CD4-positive, alpha-beta T cell treated with Interleukin-17A for 1 hour (primary cell): ENCODE measurements at regions not wholly inside any gene's neighbourhood (a gene's known extent, or its start where the extent isn't known, plus 50 kb on each side); places are given as distances from the start of the nearest gene placed in this dataset.

Source experiments
- DNase-seq: peaks from one replicate; pipeline ENCODE4 v3.0.0-alpha.2; 2020

DNA sequence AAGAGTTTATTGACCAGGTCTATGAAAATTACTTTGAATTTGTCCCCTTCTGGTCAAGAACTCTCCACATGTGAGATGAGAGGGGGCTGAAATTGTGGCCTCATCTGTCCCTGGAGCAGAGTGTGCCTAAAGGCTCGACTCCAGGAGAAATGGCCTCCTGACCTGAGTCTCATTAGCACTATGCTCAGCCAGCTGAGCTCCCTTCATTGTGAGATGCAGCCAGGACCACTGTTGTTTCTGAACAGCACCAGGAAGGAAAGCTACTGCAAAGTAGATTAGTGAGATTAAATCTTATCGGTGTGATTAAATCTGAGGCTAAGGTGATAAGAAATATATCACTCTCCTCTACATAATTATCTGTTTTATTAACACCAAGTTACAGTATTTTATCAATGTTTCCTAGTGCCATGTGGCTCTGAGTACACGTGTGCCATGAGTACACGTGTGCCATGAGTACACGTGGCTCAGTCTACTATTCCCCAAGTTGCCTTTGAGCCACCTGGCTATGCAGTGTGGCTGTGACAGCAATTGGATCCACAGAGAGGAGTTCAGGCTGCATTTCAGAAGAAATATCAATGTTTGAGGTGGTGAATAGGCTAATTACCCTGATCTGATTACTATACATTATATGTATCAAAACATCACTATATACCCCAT, 126.9 kb downstream of the IPMK start:
- no peak for DNase-seq

DNA sequence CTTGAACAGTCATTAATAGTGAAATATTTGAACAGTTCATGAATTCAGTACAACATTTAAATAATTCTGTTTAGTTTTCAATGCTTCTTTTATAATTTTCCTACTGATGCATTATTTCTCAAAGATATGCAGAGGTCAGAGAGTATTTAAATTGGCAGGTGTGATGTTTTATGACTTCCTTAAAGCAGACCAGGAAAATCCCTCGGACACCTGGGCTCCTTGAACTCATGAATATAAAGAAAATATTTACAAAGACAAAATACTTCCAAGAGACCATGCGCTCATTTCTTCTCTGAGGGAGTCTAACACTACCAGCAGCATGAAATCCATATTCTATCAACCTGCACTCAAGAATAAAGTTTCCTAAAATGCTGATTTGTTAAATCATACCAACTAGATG, 127.6 kb downstream of the IPMK start:
- DNase-seq: no peak

DNA sequence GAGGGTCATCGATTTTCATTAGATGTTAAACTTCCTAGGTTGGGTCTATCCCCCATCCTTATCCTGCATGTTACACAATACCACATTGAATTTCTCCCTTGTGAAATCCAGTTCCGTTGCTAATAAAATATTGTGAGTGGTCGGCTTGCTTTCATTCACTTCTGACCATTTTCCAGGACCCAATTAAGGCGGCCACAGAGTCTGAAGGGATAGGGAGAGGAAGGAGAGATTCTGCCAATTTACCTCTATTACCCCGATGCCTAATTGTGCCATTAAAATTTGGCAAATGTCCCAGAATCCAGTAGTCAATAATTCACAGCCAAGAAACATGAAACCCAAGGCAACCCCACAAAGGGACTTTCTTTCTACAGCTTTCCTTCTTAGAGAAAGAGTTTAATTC, 129.9 kb downstream of the IPMK start:
- no peak for DNase-seq

DNA sequence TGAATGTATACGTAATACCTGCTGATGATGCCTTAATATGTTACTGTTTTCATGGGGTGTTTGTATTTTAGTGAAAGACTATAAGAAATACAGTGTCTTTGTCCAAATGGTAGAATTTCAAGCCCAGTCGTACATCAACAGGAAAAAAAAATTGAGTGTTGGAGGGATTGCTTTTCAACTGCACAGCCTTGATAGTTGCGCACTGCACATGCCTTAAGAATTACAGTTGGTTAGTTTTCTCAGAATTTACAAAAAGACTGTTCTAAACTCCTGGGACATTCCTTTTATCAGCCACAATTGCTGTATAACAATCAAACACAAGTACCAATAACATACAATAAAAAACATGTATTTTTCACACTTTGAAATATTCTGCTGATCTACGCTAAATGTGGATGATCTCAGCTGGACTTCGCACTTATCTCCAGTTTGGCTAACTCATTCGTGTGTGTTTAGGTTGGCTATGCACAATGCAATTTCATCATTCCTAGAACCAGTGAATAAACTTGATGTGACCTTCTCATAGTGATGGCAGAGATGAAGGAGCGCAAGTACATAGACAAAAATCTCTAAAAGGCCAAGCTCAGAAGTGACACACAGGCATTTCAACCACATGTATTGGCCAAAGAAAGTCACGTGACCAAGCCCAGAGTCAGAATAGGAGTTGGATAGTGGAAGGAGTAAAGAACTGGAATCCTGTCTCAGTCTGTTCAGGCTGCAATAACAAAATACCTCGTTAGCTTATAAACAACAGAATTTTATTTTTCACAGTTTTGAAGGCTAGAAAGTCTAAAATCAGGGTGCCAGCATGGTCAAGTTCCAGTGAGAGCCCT, 152.3 kb downstream of the IPMK start:
- no peak for DNase-seq

DNA sequence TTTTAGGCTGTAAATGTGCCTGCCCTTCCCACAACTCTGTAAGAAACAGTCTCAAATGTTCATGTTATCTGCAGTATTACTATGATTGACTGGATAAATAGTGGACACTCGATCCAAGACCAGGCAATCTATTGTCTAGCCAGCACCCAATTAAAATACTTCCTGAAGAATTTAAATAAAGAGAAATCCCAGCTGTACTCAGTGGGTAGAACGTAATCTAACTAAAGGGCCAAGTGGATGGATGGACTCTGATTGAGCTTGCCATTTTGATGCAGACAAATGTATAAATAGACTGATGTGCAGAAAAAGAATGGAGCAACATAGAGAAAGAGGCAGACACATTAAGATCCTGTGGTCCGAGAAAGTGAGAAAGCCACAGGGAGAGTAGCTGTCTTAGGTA, 158.0 kb downstream of the IPMK start:
- DNase-seq: no peak

DNA sequence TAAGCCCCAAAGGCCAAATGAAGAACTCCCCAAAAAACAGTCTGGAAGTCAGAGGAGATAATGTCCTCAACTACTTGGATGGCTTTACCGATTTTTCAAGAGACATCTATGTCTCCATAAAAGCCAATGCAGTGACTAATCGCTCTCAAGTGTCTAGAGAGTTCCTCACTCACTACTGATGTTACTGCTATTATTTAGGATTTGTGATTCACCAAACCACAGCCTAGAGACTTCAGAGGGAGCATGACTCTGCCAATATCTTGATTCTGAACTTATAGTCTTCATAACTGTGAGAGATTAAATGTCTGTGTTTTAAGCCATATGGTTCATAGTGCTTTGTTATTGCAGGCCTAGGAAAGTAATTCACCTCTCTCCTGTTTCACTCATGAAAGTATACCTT, 160.2 kb downstream of the IPMK start:
- no peak for DNase-seq

DNA sequence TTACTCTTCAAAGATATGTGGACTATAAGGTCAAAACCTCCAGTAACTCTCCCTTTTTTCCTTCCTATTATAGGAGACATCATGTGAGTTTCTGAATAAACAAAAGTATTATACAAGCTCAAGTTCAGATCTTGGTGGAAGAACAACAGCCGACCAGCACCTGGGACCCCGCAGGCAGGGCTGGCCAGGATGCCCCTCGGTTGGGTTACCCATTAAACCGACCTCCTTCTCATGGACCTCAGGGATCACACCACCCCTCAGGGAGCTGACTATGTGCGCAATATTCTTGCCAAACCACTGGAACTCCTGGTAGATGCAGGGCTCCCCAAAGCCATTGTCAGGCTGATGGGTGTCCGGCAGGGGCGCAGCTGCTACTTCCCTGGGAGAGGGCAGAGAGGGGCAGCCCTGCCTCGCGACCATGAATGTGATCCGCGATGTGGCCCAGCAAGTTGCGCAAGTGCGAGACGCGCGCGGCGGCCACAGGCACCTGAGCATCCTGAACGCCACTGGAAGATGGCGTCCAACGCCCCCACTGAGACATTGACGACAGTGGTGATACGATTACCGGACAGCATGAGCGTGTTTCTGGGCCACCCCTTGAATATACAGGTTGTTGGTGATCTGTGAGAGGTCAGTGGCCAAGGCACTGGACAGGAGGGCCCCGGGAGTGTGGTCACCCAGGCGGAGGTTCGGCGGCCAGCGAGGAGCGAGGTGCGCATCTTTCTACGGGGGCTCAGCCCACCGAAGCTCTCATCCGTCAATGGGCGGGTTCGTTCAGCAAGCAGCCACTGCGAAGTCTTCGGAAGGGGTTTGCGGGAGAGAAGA, 161.3 kb downstream of the IPMK start:
- no peak for DNase-seq

DNA sequence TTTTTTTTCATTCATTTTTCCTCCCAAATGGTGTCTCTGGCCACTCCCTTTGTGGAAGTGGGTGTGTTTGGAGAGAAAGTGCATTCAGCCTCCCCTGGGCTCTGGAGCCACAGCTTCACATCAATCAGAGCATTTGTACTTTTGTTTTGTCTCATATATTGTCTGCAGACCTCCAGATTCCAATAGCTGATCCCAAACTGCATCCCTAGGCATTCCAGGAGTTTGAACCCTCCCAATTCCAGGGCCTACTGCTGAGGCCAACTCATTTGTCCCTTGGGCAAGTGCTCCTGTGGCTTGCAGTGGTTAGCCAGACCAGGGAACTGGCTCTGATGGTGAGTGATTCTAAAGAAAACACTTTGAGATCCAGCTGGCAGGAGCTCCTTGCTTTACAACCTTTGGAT, 163.3 kb downstream of the IPMK start:
- DNase-seq: no peak

DNA sequence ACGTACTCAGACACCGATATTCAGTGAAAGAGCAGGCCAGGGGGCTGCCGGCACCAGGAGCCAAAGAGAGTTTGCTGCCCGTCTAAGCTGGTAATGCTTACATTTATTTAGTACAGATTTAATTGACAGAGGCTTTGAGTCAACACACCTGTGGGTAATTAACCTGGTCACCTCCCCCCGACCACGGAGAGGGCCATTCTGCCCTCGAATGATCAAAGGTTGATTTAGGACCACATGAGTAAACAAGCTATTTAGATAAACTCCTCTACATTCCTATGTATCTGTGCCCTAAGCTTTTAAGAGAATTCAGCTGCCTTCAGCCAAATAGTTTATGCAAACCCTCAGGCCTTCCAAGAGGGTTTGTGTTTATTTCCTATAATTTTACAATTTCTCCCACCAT, 164.8 kb downstream of the IPMK start:
- DNase-seq: no peak

DNA sequence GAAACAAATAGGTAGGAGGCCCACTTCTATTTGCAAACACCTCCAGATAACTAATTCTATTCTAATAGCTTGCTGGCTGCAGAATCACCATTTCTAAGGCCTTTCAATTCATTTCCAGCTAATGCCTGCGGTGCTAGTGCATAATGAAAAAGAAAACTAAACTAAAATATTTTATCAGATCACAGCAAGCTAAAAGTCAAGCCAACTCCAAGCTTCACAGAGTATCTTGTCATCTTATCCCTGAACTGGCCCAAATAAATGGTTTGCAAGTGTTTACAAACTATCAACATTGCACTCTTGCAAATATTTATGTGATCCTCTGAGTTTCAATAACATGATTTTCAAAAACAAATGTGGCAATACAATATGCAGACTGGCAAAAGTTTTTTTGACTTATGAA, 166.0 kb downstream of the IPMK start:
- no peak for DNase-seq

DNA sequence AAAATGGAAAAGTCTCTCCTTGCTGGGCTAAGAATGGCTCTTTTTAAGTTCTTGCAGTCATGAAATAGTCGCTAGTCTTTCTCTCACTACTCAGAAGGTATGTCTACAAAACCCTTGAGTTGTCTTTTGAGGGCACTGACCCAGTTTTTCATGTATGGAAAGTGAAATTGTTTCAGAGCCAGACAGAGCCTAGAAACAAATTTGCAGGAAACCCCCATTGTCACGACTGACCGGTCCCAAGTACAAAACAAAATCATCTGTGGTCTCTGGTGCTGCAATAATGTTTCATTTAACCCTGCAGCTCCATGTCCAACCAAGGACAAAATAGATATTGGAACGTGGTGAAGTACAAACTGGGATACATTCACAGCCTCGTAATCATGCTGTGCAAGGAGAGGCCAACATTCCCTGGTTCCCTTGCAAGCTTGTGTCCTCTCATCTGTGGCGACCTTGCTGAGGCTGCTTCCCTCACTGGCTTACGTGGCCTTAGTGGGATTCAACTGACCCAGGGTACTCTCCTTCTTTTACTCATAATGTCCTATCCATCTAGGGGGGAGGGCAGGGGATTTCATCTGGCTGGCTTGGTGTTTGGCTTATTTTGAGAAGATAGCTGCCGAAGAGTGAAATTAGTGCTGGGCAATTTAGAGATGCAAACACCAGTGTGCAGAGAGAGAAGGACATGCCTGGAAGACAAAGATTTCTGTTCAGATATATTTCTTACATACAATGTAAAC, 172.5 kb downstream of the IPMK start:
- DNase-seq: no peak

DNA sequence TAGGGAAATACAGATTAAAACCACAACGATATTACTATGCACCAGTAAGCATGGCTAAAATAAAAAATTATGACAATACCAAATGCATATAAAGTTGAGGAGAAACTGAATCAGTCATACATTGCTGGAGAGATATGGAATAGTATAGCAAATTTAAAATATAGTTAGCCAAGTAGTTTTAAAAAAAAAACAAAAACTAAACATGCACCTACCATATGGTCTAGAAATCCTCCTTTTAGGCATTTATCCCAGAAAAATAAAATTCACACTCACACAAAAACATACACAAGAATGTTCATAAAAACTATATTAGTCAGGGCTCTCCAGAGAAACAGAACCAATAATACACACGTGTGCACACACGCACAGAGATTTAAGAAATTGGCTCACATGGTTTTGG, 175.8 kb downstream of the IPMK start:
- no peak for DNase-seq

DNA sequence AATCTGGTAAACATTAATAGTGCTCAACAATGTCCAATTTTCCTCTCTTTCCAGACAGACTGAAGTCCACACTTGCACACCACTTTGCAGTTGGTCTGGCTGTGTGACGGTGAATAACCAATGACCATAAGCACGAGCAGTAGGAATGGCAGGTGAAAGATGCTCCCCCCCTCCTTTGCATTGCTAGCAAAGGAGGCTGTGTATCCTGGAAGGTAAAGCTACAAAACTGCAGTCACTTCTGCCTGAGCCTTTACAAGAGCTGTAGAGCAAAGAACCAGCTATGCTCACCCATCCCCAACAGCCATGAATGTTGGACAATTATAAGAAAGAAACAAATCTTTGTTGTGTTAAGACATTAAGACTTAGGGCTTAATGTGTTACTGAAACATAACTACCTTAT, 178.0 kb downstream of the IPMK start:
- DNase-seq: no peak

DNA sequence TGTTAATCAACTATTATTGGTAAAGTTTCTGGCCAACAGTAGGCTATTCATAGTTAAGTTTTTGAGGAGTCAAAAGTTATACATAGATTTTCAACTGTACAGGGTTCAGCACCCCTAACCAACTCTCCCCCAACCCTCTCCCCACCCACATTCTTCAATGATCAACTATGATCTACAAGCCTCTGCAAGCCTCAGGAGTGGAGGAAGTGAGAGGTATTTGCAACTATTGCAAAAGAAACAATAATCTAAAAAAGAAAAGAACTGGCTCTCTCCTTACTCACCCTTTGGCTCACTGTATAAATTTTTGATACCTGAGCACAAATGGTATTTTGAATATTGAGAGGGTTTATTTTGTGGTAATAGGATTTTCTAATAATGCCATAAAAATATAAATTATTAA, 179.8 kb downstream of the IPMK start:
- DNase-seq: no peak

DNA sequence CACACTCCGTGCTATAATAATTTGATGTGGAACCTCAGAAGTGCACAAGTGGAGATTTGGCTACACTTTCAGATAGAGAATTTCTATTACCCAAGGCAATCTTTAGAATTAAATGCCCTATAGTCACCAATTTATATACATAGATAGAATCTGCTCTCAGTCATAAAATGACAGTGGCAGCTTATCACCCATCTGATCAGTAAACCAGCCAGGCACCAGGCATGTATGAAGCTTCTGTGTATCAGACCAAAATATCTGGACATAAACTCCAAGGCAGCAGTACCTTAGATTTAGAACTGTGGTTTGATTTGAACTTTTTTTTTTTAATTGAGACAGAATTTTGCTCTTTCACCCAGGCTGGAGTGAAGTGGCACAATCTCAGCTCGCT, 180.9 kb downstream of the IPMK start:
- DNase-seq: no peak

DNA sequence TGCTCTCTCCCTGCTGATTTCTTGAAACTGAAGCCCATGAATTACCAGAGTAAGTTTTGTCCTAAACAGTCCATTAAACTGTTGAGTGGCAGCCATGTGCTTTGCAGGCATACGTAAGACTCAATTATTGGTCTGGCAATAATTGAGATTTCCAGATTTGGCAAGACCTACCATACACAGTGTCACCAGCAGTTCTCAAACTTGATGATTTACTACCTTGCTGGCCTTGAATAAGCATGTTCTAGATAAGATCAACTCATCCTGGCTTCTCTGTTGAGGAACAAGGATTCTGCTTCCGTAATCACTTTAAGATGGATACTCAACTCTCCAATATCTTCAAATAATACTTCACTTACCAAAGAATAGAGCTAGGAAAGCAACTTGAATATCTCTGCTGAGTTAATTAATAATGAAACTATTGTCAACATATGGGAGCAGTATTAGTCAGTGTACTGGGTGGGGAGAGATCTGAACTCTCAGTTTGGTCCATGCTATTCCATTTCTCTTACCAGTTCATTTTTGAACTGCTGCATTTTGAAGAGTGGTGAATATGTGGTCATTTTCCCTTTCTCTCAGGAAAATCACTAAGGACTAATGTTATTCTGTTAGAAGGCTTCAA, 181.4 kb downstream of the IPMK start:
- DNase-seq: no peak

DNA sequence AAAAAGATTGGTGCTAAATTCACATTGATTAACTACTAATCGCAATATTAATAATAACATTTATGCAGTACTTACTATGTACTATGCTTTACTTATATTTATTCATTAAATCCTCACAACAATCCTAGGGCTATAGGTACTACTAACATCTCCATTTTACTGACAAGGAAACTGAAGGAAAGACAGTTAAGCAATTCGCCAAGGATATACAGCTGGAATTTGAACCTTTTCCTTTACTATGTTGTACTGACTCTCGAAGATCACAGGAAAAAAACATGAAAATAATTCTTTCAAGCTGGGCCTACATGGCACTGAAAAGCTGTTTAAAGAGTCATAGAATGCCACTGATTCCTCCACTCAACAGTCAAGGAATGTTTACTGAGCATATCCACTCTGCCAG, 185.4 kb downstream of the IPMK start:
- no peak for DNase-seq

DNA sequence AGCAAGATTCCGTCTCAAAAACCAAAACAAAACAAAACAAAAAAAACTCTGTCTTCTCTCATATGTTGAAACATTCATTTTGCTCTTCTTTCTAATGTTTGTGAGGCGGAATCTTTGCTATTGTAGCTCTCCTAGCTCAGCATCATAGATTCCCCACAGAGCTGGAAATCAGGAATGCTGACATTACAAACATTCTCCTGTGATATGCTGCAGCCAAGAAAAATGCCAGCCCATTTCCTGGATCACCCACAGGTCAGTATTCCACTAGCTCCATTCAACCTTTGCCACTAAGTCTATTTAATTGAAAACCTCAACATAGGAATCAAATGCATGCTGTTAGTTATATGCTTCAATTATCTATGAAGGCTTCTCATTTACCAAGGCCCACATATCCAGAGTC, 186.3 kb downstream of the IPMK start:
- no peak for DNase-seq

DNA sequence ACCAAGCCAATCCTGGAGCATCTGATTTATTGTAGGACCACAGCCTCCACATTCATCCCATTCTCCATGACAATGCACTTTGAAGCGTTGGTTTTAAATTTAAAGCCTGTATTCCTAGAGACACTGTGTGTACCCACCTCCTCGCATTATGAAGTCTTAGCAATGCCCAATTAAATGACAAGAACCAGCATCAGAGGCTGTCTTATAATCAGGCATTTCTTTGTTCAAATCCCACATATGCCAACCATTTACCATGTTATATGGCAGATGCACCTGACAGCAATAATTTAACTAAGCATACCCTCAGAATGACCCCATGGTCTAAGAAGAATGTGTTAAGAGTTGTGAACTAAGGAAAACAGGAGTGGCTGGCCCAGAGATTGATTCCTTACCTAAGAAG, 188.2 kb downstream of the IPMK start:
- DNase-seq: no peak

DNA sequence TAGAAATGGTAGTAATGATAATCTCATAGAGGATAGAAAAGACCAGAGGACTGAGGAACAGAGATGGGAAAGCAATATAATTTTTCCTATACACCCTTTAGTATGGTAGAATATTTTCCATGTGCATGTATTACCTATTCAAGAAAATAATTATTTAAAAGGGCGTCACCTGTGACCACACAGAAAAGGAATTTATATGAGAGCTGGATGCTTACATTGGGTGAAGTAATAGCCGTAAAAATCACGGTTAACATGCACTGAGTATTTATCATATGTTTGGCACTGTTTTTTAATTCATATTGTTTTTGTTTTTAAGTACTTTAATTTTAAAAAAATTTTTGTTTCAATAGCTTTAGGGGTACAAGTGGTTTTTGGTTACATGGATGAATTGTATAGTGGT, 195.1 kb downstream of the IPMK start:
- DNase-seq: no peak

DNA sequence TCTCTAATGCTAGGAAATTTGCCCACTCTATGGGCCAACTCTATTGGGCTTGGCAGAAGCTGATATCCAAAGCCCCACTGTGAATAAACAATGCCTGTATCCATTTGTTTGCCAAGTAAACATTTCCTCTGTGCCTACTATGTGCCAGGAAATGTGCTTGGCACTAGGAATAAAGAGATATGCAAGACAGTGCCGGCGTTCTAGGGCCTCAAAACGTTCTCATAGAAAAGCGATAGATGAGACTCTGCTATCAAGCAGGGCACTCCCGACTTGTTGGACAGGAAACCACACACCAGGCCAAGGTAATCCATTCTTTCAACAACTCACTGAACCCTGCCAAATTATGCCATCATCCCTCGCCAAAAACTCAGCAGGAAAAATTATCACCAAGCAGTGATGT, 196.7 kb downstream of the IPMK start:
- DNase-seq: no peak

DNA sequence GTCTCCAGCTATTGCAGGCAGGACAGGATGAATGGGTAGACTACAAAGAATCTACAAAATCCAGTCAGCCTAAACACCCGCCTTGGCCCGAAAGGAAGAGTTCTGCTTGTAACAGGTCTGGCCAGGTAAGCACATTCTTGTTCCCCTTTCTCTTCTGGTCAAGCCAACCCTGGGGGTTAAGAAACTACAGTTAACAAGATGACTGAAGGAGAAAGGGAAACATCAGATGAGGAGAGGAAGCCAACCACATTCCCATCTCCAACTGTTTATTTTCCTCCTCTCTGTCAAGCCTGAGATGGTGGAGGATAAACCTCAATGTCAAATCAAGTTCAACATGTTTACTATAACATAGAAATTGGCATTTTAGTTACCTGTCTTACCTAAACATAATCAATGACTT, 198.9 kb downstream of the IPMK start:
- DNase-seq: no peak

DNA sequence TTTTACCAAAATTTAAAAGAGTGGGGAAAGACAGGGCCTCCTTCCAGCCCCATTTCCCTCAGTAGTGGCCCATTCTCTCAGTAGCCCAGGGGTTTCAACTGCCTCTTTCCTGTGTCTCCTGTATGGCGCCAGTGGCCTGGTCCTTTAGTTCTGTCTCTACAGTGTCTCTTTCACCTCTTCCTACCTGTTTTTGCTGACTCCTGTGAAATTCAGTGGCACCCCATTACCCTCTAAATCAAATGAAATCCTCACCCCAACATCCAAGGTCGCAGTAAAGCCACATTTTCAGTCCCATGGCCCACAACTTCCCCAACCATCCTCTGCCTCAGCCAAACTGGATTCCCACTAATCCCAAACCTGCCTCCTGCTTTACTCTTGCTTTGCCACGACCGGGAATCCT, 200.7 kb downstream of the IPMK start:
- DNase-seq: no peak
